IMR-90 (cell line): ENCODE measurements at regions not wholly inside any gene's neighbourhood (a gene's known extent, or its start where the extent isn't known, plus 50 kb on each side); places are given as distances from the start of the nearest gene placed in this dataset.

ENCODE experiments used
- ATAC-seq: fragments of 200-7000 bp; cut with Tn5 transposase; 2 replicates; pipeline ENCODE4 v1.9.1; 2020; ENCODE audit warnings: low read depth, mild to moderate bottlenecking, moderate library complexity
- BruUV-seq: library from RNA; stranded (reverse); fragments of 400-500 nt; replicated peaks from 2 replicates; lab custom pipeline; 2021; lab: Mats Ljungman, UMichigan
- CTCF ChIA-PET: fragments of 300-600 bp; formaldehyde crosslinking; extraction: SDS; loops from one replicate; lab custom pipeline; 2021; ENCODE audit warnings: antibody characterized with exemption; lab: Yijun Ruan, JAX
- POLR2A ChIA-PET: fragments of 300-600 bp; sonication (Branson Sonifier 250); formaldehyde crosslinking; loops from one replicate; lab custom pipeline; 2022; ENCODE audit warnings: antibody characterized with exemption; ENCODE audit not compliant: unreplicated experiment; lab: Charles Lee
- DNase-seq: peaks from one replicate; pipeline ENCODE4 v3.0.0; 2013
- H2AFZ ChIP-seq: replicated peaks from 2 replicates; pipeline ENCODE3; 2013; ENCODE audit warnings: low read length, mild to moderate bottlenecking; ENCODE audit not compliant: poor library complexity
- H2AK5ac ChIP-seq: 2 replicates; pipeline ENCODE4 v1.6.1; 2013; ENCODE audit warnings: low read depth, low read length, inconsistent platforms
- H2AK9ac ChIP-seq: replicated peaks from 2 replicates; pipeline ENCODE3; 2013; ENCODE audit warnings: mild to moderate bottlenecking, low read depth, low read length, moderate library complexity; ENCODE audit not compliant: poor library complexity
- H2BK120ac ChIP-seq: 2 replicates; pipeline ENCODE4 v1.6.1; 2013; ENCODE audit warnings: low read depth, low read length, inconsistent platforms
- H2BK15ac ChIP-seq: 3 replicates; pipeline ENCODE4 v1.6.1; 2013; ENCODE audit warnings: low read depth, low read length, inconsistent platforms
- H2BK20ac ChIP-seq: 2 replicates; pipeline ENCODE4 v1.6.1; 2013; ENCODE audit warnings: low read depth, mild to moderate bottlenecking, inconsistent platforms, low read length, moderate library complexity
- H2BK5ac ChIP-seq: 2 replicates; pipeline ENCODE4 v1.6.1; 2013; ENCODE audit warnings: mild to moderate bottlenecking, low read depth, low read length, inconsistent platforms; ENCODE audit not compliant: poor library complexity, severe bottlenecking
- H3K14ac ChIP-seq: replicated peaks from 2 replicates; pipeline ENCODE4 v1.6.1; 2013; ENCODE audit warnings: low read depth, low read length, inconsistent platforms
- H3K18ac ChIP-seq: 2 replicates; pipeline ENCODE4 v1.6.1; 2013; ENCODE audit warnings: low read depth, low read length, control low read depth
- H3K23ac ChIP-seq: 2 replicates; pipeline ENCODE4 v1.6.1; 2013; ENCODE audit warnings: low read depth, low read length, inconsistent platforms
- H3K27ac ChIP-seq: 2 replicates; pipeline ENCODE4 v1.5.1; 2013; ENCODE audit warnings: mild to moderate bottlenecking, control low read depth, low read length; ENCODE audit not compliant: insufficient read depth
- H3K27me3 ChIP-seq: 2 replicates; pipeline ENCODE4 v1.6.1; 2013; ENCODE audit warnings: low read length; ENCODE audit not compliant: control insufficient read depth, insufficient read depth
- H3K36me3 ChIP-seq: 2 replicates; pipeline ENCODE4 v1.6.1; 2013; ENCODE audit warnings: low read length, mixed read lengths; ENCODE audit not compliant: control insufficient read depth, insufficient read depth
- H3K4ac ChIP-seq: 2 replicates; pipeline ENCODE4 v1.6.1; 2013; ENCODE audit warnings: low read depth, low read length, inconsistent platforms
- H3K4me1 ChIP-seq: 2 replicates; pipeline ENCODE4 v1.6.1; 2013; ENCODE audit warnings: low read length, mixed read lengths; ENCODE audit not compliant: control insufficient read depth, insufficient read depth
- H3K4me2 ChIP-seq: 2 replicates; pipeline ENCODE4 v1.6.1; 2013; ENCODE audit warnings: low read depth, mild to moderate bottlenecking, control low read depth, low read length, moderate library complexity
- H3K4me3 ChIP-seq: 2 replicates; pipeline ENCODE4 v1.5.1; 2013; ENCODE audit warnings: low read depth, mild to moderate bottlenecking, control low read depth, low read length, moderate library complexity; ENCODE audit not compliant: insufficient read depth
- H3K56ac ChIP-seq: 2 replicates; pipeline ENCODE4 v1.6.1; 2013; ENCODE audit warnings: low read length, inconsistent platforms; ENCODE audit not compliant: insufficient read depth; ENCODE audit errors: extremely low read depth
- H3K79me1 ChIP-seq, 2 experiments: 2 replicates each; pipeline ENCODE4 v1.6.1; 2013; ENCODE audit warnings: low read length in 2 of 2, inconsistent platforms in 1 of 2, low read depth in 1 of 2
- H3K9ac ChIP-seq: 2 replicates; pipeline ENCODE4 v1.6.1; 2013; ENCODE audit warnings: low read depth, low read length, control low read depth
- H3K9me1 ChIP-seq: 2 replicates; pipeline ENCODE4 v1.6.1; 2013; ENCODE audit warnings: low read length, inconsistent platforms; ENCODE audit not compliant: insufficient read depth
- H3K9me3 ChIP-seq: 2 replicates; pipeline ENCODE4 v1.6.1; 2013; ENCODE audit warnings: low read length; ENCODE audit not compliant: control insufficient read depth, insufficient read depth
- H4K20me1 ChIP-seq: 2 replicates; pipeline ENCODE4 v1.6.1; 2013; ENCODE audit warnings: low read length, inconsistent platforms; ENCODE audit not compliant: insufficient read depth
- H4K5ac ChIP-seq: 2 replicates; pipeline ENCODE4 v1.6.1; 2013; ENCODE audit warnings: mild to moderate bottlenecking, low read depth, low read length, control low read depth
- H4K8ac ChIP-seq, 2 experiments: 2 replicates each; pipeline ENCODE4 v1.6.1; 2013; ENCODE audit warnings: low read depth in 2 of 2, low read length in 2 of 2, control low read depth in 1 of 2, inconsistent platforms in 1 of 2
- H4K91ac ChIP-seq: 2 replicates; pipeline ENCODE4 v1.6.1; 2013; ENCODE audit warnings: low read depth, low read length, inconsistent platforms; ENCODE audit not compliant: insufficient read depth
- CEBPB ChIP-seq: IDR thresholded peaks from 2 replicates; pipeline ENCODE4 v1.6.1; 2012; ENCODE audit warnings: low read depth, low read length, improper control_type of control experiment
- MAZ ChIP-seq: IDR thresholded peaks from 2 replicates; pipeline ENCODE4 v1.6.1; 2012; ENCODE audit warnings: low read depth, mild to moderate bottlenecking, low read length, improper control_type of control experiment, moderate library complexity, borderline replicate concordance
- MXI1 ChIP-seq: IDR thresholded peaks from 2 replicates; pipeline ENCODE4 v1.6.1; 2012; ENCODE audit warnings: low read depth, mild to moderate bottlenecking, low read length, moderate library complexity, borderline replicate concordance
- WGBS, 2 experiments: methylation state at CpG; one replicate each; pipeline versions ENCODE4 v1.1.5 to v1.1.7; 2013; ENCODE audit warnings: missing lambda C conversion rate in 2 of 2; ENCODE audit not compliant: insufficient read length in 1 of 2; ENCODE audit errors: extremely low coverage in 2 of 2; 5-methylcytosine and 5-hydroxymethylcytosine counted together
- dilution Hi-C: fragments of 300-500 bp; cut with HindIII; formaldehyde crosslinking; loops from one replicate; pipeline ENCODE4 v1.14.3; 2018; ENCODE audit warnings: low sequenced_read_pairs; ENCODE audit not compliant: unreplicated experiment
- in situ Hi-C: fragments of 300-500 bp; cut with MboI; formaldehyde crosslinking; loops from 3 replicates; pipeline ENCODE4 v1.14.3; 2019; ENCODE audit warnings: low sequenced_read_pairs, inconsistent platforms, mixed read lengths
- intact Hi-C: fragments of 100-400 bp; cut with micrococcal nuclease; formaldehyde crosslinking; loops from 2 replicates; pipeline ENCODE4 v1.10.0; 2022

DNA sequence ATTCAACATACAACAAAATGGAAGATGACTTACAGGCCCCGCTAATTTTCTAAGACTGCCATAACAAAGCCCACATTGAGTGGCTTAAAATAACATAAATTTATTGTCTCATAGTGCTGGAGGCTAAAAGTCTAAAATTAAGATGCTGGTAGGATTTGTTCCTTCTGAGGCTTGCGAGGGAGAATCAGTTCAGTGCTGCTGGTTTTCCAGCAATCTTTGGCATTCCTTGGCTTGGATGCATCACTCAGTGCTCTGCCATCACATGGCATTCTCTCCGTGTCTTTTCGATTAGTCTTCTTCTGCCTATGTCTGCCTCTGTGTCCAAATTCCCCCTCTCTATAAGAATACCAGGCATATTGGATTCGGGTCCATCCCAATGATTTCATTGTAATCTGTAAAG lies 959.3 kb upstream of the TMEFF2 start:
- no peak overlapping the region for H2AK5ac ChIP-seq
- H3K27ac ChIP-seq: no peak overlapping the region
- H4K20me1 ChIP-seq: no peaks in the 10 kb centered on the region
- ChIA-PET POLR2A (no interaction called here), CTCF (no interaction called here)
- no peak overlapping the region for H3K23ac ChIP-seq
- no peak overlapping the region for H2AK9ac ChIP-seq
- no peak overlapping the region for H4K91ac ChIP-seq
- no peak overlapping the region for H2BK120ac ChIP-seq
- H3K9ac ChIP-seq: no peak overlapping the region
- no peaks in the 10 kb centered on the region for H3K79me1 ChIP-seq
- H4K8ac ChIP-seq: no peak overlapping the region
- in situ Hi-C loops: no loop called here
- H3K18ac ChIP-seq: no peak overlapping the region
- no peaks in the 10 kb centered on the region for H3K9me1 ChIP-seq
- dilution Hi-C loops: no loop called here
- H2BK15ac ChIP-seq: no peak overlapping the region
- no TSS peak for BruUV-seq
- H3K27me3 ChIP-seq: no peaks in the 10 kb centered on the region
- peaks cover 3% of the 10 kb centered on the region; the same call in 1 of the 2 replicates for H3K9me3 ChIP-seq
- no peak overlapping the region for H2BK20ac ChIP-seq
- no peak for DNase-seq
- TF ChIP-seq MAZ (no peak), MXI1 (no peak), CEBPB (no peak)
- no peaks in the 10 kb centered on the region for H3K4me1 ChIP-seq
- no peak overlapping the region for H2BK5ac ChIP-seq
- no peak overlapping the region for H3K56ac ChIP-seq
- no peak overlapping the region for H2AFZ ChIP-seq
- no peak overlapping the region for H3K4me3 ChIP-seq
- H3K36me3 ChIP-seq: no peaks in the 10 kb centered on the region
- WGBS, 2 experiments: no CpG with 5 or more reads among the region's 5 CpGs
- no peak overlapping the region for H3K4me2 ChIP-seq
- no peak overlapping the region for H3K14ac ChIP-seq
- intact Hi-C loops: no loop called here
- no peak overlapping the region for H3K4ac ChIP-seq
- no peak overlapping the region for H4K5ac ChIP-seq
- no peak for ATAC-seq
